Stimulated activated CD4-positive, alpha-beta T cell treated with anti-CD3 and anti-CD28 coated beads, Interleukin-1b, Interleukin-23, amount 100 ng/mL, for 48 hours (primary cell): ENCODE measurements at regions not wholly inside any gene's neighbourhood (a gene's known extent, or its start where the extent isn't known, plus 50 kb on each side); places are given as distances from the start of the nearest gene placed in this dataset.
"Not testable (repeated sequence)": the region's sequence is repeated elsewhere in the genome, so short reads cannot be mapped to it uniquely, and the experiment has no call there.

Source experiments
- DNase-seq: peaks from one replicate; pipeline ENCODE4 v3.0.0-alpha.2; 2020

- peak; percentile 52 for DNase-seq
Measured at GRCh38 chr15:30470601-30471365, 56.7 kb upstream of the GOLGA8R start.

GRCh38 chr15:30471366-30471749 lies 57.3 kb upstream of the GOLGA8R start:
- not testable (repeated sequence) for DNase-seq

- DNase-seq: not testable (repeated sequence)
Measured at GRCh38 chr15:30471817-30472551, 57.9 kb upstream of the GOLGA8R start.

GRCh38 chr15:30484887-30485286 lies 67.0 kb upstream of the GOLGA8Q start:
- not testable (repeated sequence) for DNase-seq

- DNase-seq: not testable (repeated sequence)
Measured at GRCh38 chr15:30489237-30489636, 62.6 kb upstream of the GOLGA8Q start.

- DNase-seq: not testable (repeated sequence)
Measured at GRCh38 chr15:30490334-30490733, 61.5 kb upstream of the GOLGA8Q start.

GRCh38 chr15:30493947-30494346 lies 57.9 kb upstream of the GOLGA8Q start:
- DNase-seq: not testable (repeated sequence)

GRCh38 chr15:30497275-30497674 lies 54.6 kb upstream of the GOLGA8Q start:
- not testable (repeated sequence) for DNase-seq

- not testable (repeated sequence) for DNase-seq
Measured at GRCh38 chr15:30499233-30499632, 52.6 kb upstream of the GOLGA8Q start.

GRCh38 chr15:30500511-30500910 lies 51.3 kb upstream of the GOLGA8Q start:
- DNase-seq: not testable (repeated sequence)
